ENCODE measurements at regions not wholly inside any gene's neighbourhood (a gene's known extent, or its start where the extent isn't known, plus 50 kb on each side); places are given as distances from the start of the nearest gene placed in this dataset.
"Not testable (repeated sequence)": the region's sequence is repeated elsewhere in the genome, so short reads cannot be mapped to it uniquely, and the experiment has no call there.

- DNase-seq (ENCODE audit: low read depth, low spot score); H3K27me3 ChIP-seq (ENCODE audit: insufficient read depth, low read length); H3K4me1 ChIP-seq (ENCODE audit: control insufficient read depth in 1 of 2, insufficient read depth in 2 of 2, low read length in 2 of 2); H3K79me2 ChIP-seq (ENCODE audit: insufficient read depth, low read length); H3K4me3 ChIP-seq (replicated peaks in 1 of 2; ENCODE audit: low read depth in 1 of 2, low read length in 2 of 2); H3K9ac ChIP-seq (ENCODE audit: low read length); H4K20me1 ChIP-seq (ENCODE audit: insufficient read depth); BruUV-seq (replicated peaks); ATAC-seq; H3K4me2 ChIP-seq (ENCODE audit: low read length); intact Hi-C loops (cut with micrococcal nuclease); H3K9me3 ChIP-seq (ENCODE audit: control insufficient read depth in 1 of 2, insufficient read depth in 1 of 2, low read depth in 1 of 2, low read length in 2 of 2); H2AFZ ChIP-seq (ENCODE audit: low read depth, low read length, poor library complexity, severe bottlenecking); H3K36me3 ChIP-seq (ENCODE audit: control insufficient read depth in 1 of 2, insufficient read depth in 2 of 2, low read length in 2 of 2); H3K9me2 ChIP-seq (ENCODE audit: insufficient read depth); POLR2A ChIA-PET; RAD21 ChIA-PET (ENCODE audit: low non-redundant PET in 1 of 2, low total read pairs in 2 of 2, uncharacterized antibody in 2 of 2, unreplicated experiment in 2 of 2); CTCF ChIA-PET; H3K27ac ChIP-seq (ENCODE audit: low read depth, low read length): not testable (repeated sequence)
Observed at GRCh38 chr14:101311186-101311585, 250.1 kb upstream of the DIO3 start.

DNA sequence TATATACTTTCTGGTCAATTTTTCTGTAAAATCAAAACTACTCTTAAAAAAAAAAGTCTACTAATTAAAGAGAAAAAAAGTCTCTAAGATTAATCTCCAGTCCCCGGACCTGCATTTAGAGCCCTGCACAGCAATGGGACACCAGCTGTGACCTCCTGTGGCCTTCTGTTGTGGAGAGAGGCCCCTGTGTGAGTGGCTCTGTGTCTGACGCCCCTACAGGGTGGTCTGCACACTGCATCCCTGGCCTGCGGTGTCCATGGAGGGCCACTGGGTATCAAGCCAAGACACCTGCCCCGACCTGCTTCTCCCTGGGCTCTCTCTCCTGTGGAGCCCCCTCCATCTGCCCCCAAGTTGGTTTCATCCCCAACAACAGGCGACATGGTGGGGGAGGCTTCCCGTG is 248.0 kb upstream of the DIO3 start:
- TF ChIP-seq REST (IDR thresholded peaks at IDR 0.05; ENCODE audit: low read depth): no peak
- TF ChIP-seq ELF1 (IDR thresholded peaks at IDR 0.05; ENCODE audit: borderline replicate concordance, low read depth): no peak
- TF ChIP-seq EGR1 (IDR thresholded peaks at IDR 0.05; ENCODE audit: low read depth): no peak
- no peak for TF ChIP-seq POLR2AphosphoS5 (IDR thresholded peaks at IDR 0.05; ENCODE audit: low read depth, low read length)
- TF ChIP-seq ATF3 (IDR thresholded peaks at IDR 0.05): no peak
- TF ChIP-seq, protein P1, sequence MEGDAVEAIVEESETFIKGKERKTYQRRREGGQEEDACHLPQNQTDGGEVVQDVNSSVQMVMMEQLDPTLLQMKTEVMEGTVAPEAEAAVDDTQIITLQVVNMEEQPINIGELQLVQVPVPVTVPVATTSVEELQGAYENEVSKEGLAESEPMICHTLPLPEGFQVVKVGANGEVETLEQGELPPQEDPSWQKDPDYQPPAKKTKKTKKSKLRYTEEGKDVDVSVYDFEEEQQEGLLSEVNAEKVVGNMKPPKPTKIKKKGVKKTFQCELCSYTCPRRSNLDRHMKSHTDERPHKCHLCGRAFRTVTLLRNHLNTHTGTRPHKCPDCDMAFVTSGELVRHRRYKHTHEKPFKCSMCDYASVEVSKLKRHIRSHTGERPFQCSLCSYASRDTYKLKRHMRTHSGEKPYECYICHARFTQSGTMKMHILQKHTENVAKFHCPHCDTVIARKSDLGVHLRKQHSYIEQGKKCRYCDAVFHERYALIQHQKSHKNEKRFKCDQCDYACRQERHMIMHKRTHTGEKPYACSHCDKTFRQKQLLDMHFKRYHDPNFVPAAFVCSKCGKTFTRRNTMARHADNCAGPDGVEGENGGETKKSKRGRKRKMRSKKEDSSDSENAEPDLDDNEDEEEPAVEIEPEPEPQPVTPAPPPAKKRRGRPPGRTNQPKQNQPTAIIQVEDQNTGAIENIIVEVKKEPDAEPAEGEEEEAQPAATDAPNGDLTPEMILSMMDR (IDR thresholded peaks at IDR 0.05 in 2 of 3, conservative IDR thresholded peaks at IDR 0.05 in 1 of 3; ENCODE audit: borderline replicate concordance in 1 of 3, insufficient read depth in 1 of 3, low read depth in 2 of 3, low read length in 2 of 3): peak in 2 of 3 experiments; percentile 26 to 41; a peak in 3 of 6 replicates
- no peak for TF ChIP-seq YY1 (IDR thresholded peaks at IDR 0.05; ENCODE audit: extremely low read depth, insufficient replicate concordance, low read depth, low read length)
- TF ChIP-seq RAD21 (IDR thresholded peaks at IDR 0.05; ENCODE audit: low read depth): no peak
- ChIA-PET POLR2A (no interaction called here), RAD21 (ENCODE audit: low non-redundant PET in 1 of 2, low total read pairs in 2 of 2, uncharacterized antibody in 2 of 2, unreplicated experiment in 2 of 2) (no interaction called here), CTCF (no interaction called here)
- Histone ChIP-seq H3K27ac (ENCODE audit: low read depth, low read length) (no peak overlapping the region), H3K79me2 (ENCODE audit: insufficient read depth, low read length) (no peaks in the 10 kb centered on the region), H3K9ac (ENCODE audit: low read length) (no peak overlapping the region), H3K4me2 (ENCODE audit: low read length) (no peak overlapping the region), H4K20me1 (ENCODE audit: insufficient read depth) (no peaks in the 10 kb centered on the region), H2AFZ (ENCODE audit: low read depth, low read length, poor library complexity, severe bottlenecking) (no peak overlapping the region), H3K9me3 (ENCODE audit: control insufficient read depth in 1 of 2, insufficient read depth in 1 of 2, low read depth in 1 of 2, low read length in 2 of 2) (peaks cover 7 to 16% of the 10 kb centered on the region in 2 experiments; a peak in 3 of 4 replicates), H3K4me1 (ENCODE audit: control insufficient read depth in 1 of 2, insufficient read depth in 2 of 2, low read length in 2 of 2) (no peaks in the 10 kb centered on the region), H3K9me2 (ENCODE audit: insufficient read depth) (no peaks in the 10 kb centered on the region), H3K4me3 (replicated peaks in 1 of 2; ENCODE audit: low read depth in 1 of 2, low read length in 2 of 2) (no peak overlapping the region), H3K27me3 (ENCODE audit: insufficient read depth, low read length) (no peaks in the 10 kb centered on the region), H3K36me3 (ENCODE audit: control insufficient read depth in 1 of 2, insufficient read depth in 2 of 2, low read length in 2 of 2) (no peaks in the 10 kb centered on the region)
- DNase-seq (ENCODE audit: low read depth, low spot score) (no peak), ATAC-seq (peak; percentile 65)
- BruUV-seq (replicated peaks): no TSS peak
- intact Hi-C loops (cut with micrococcal nuclease): no loop called here
